Activated gamma-delta T cell treated with Interleukin-2 at 50 U/mL for 16 hours (primary cell): ENCODE measurements at regions not wholly inside any gene's neighbourhood (a gene's known extent, or its start where the extent isn't known, plus 50 kb on each side); places are given as distances from the start of the nearest gene placed in this dataset.

Experiments used
- DNase-seq: peaks from one replicate; pipeline ENCODE4 v3.0.0-alpha.2; 2020

- DNase-seq = no peak
Measured at GRCh38 chr17:73694491-73694890, 50.2 kb upstream of the SDK2 start.

- DNase-seq = no peak
Measured at GRCh38 chr17:73695035-73695738, 50.9 kb upstream of the SDK2 start.

- DNase-seq = no peak
Measured at GRCh38 chr17:73696251-73696650, 52.0 kb upstream of the SDK2 start.

GRCh38 chr17:73697872-73698271, 53.6 kb upstream of the SDK2 start:
- DNase-seq = no peak

GRCh38 chr17:73698966-73699365, 54.7 kb upstream of the SDK2 start:
- DNase-seq = no peak

GRCh38 chr17:73701701-73702100, 57.5 kb upstream of the SDK2 start:
- no peak for DNase-seq

GRCh38 chr17:73703192-73703591, 58.9 kb upstream of the SDK2 start:
- DNase-seq = no peak

- DNase-seq = no peak
Measured at GRCh38 chr17:73703917-73704316, 59.7 kb upstream of the SDK2 start.

GRCh38 chr17:73705594-73705993, 61.3 kb upstream of the SDK2 start:
- no peak for DNase-seq

GRCh38 chr17:73706428-73706827, 62.2 kb upstream of the SDK2 start:
- DNase-seq = no peak

GRCh38 chr17:73706858-73707257, 62.6 kb upstream of the SDK2 start:
- no peak for DNase-seq

GRCh38 chr17:73707358-73707757, 63.1 kb upstream of the SDK2 start:
- no peak for DNase-seq

- peak; percentile 66 for DNase-seq
Measured at GRCh38 chr17:73710095-73710592, 65.9 kb upstream of the SDK2 start.

GRCh38 chr17:73711184-73711583, 66.9 kb upstream of the SDK2 start:
- DNase-seq = no peak

- no peak for DNase-seq
Measured at GRCh38 chr17:73711916-73712315, 67.7 kb upstream of the SDK2 start.

- DNase-seq = no peak
Measured at GRCh38 chr17:73713136-73713535, 68.9 kb upstream of the SDK2 start.

GRCh38 chr17:73715769-73716168, 71.5 kb upstream of the SDK2 start:
- no peak for DNase-seq

- no peak for DNase-seq
Measured at GRCh38 chr17:73717690-73718089, 73.4 kb upstream of the SDK2 start.

GRCh38 chr17:73718362-73718761, 74.1 kb upstream of the SDK2 start:
- no peak for DNase-seq

- DNase-seq = no peak
Measured at GRCh38 chr17:73718912-73719311, 74.7 kb upstream of the SDK2 start.

- no peak for DNase-seq
Measured at GRCh38 chr17:73719588-73720071, 75.4 kb upstream of the SDK2 start.

GRCh38 chr17:73720187-73720834, 76.1 kb upstream of the SDK2 start:
- DNase-seq = peak; percentile 71

GRCh38 chr17:73722165-73722564, 77.9 kb upstream of the SDK2 start:
- DNase-seq = peak; percentile 59

- DNase-seq = no peak
Measured at GRCh38 chr17:73723317-73723716, 79.1 kb upstream of the SDK2 start.

- no peak for DNase-seq
Measured at GRCh38 chr17:73724341-73724740, 80.1 kb upstream of the SDK2 start.
